ENCODE measurements at regions not wholly inside any gene's neighbourhood (a gene's known extent, or its start where the extent isn't known, plus 50 kb on each side); places are given as distances from the start of the nearest gene placed in this dataset.

GRCh38 chr3:137332297-137332696 is 374.5 kb downstream of the IL20RB start:
- TF ChIP-seq POLR2AphosphoS5 (IDR thresholded peaks at IDR 0.05), result no peak
- no peak for TF ChIP-seq REST (IDR thresholded peaks at IDR 0.05; ENCODE audit: borderline replicate concordance)

All from neural cell (in vitro differentiated cells).